Stomach (tissue), 8 donors: ENCODE measurements at regions not wholly inside any gene's neighbourhood (a gene's known extent, or its start where the extent isn't known, plus 50 kb on each side); places are given as distances from the start of the nearest gene placed in this dataset.

Source experiments
- DNase-seq, 2 donors: peaks; one replicate each; pipeline versions ENCODE4 v3.0.0 to v3.0.0-alpha.2; 2013 to 2019
- H3K27ac ChIP-seq, 5 donors: fragments of 200-600 bp in 4 of 5; sonication (generic) in 4 of 5; one replicate each; pipeline ENCODE4 v1.5.1; 2013 to 2019; ENCODE audit warnings: mild to moderate bottlenecking in 1 of 5, moderate library complexity in 1 of 5
- H3K27me3 ChIP-seq, 3 donors: fragments of 200-600 bp; sonication (generic); one replicate each; pipeline ENCODE4 v1.5.1; 2017 to 2019; ENCODE audit warnings: mixed run types in 1 of 3
- H3K36me3 ChIP-seq, 4 donors: fragments of 200-600 bp; sonication (generic); 1 replicate in 3 of 4; 2 replicates in 1 of 4; pipeline ENCODE4 v1.5.1; 2016 to 2019
- H3K4me1 ChIP-seq, 4 donors: fragments of 200-600 bp; sonication (generic); one replicate each; pipeline ENCODE4 v1.5.1; 2016 to 2019
- H3K4me3 ChIP-seq, 4 donors: fragments of 200-600 bp; sonication (generic) in 3 of 4; one replicate each; pipeline ENCODE4 v1.5.1; 2016 to 2019; ENCODE audit warnings: mild to moderate bottlenecking in 1 of 4
- H3K9me3 ChIP-seq, 4 donors: fragments of 200-600 bp; sonication (generic); one replicate each; pipeline ENCODE4 v1.5.1; 2016 to 2019
- CTCF ChIP-seq, 7 experiments: fragments of 450-650 bp in 4 of 7; fragments of 200-600 bp in 3 of 7; sonication (generic) in 3 of 7; IDR thresholded peaks; one replicate each; pipeline ENCODE4 v1.5.1; 2016 to 2019; ENCODE audit warnings: antibody characterized with exemption in 7 of 7, control low read depth in 2 of 7, mild to moderate bottlenecking in 1 of 7
- EP300 ChIP-seq: sonication (generic); formaldehyde crosslinking; IDR thresholded peaks from one replicate; pipeline ENCODE4 v1.6.1; 2017; ENCODE audit warnings: antibody characterized with exemption
- POLR2A ChIP-seq, 4 donors: fragments of 450-650 bp; IDR thresholded peaks; one replicate each; pipeline ENCODE4 v1.6.1; 2016; ENCODE audit warnings: antibody characterized with exemption in 4 of 4, control low read depth in 2 of 4, mild to moderate bottlenecking in 1 of 4, moderate library complexity in 1 of 4
- POLR2AphosphoS5 ChIP-seq, 3 donors: sonication (generic); formaldehyde crosslinking; IDR thresholded peaks; one replicate each; pipeline ENCODE4 v1.6.1; 2016; ENCODE audit warnings: antibody characterized with exemption in 3 of 3
- WGBS, 5 donors: extraction: QIAGEN DNeasy Blood & Tissue Kit in 3 of 5; methylation state at CpG; one replicate each; pipeline versions ENCODE4 v1.1.5 to v1.1.7; 2013 to 2018; 5-methylcytosine and 5-hydroxymethylcytosine counted together
- intact Hi-C: fragments of 100-400 bp; cut with DNase I; formaldehyde crosslinking; loops from one replicate; pipeline ENCODE4 v1.15.1; 2023; ENCODE audit warnings: low total_unique reads
- donor health status: healthy with polysubstance abuse.
- donor health status: Bipolar disorder and iron deficiency.
- donor health status: healthy.

GRCh38 chr7:152513861-152514770, 78.3 kb upstream of the KMT2C start:
- Histone ChIP-seq H3K27ac (no peak overlapping the region), H3K4me1 (no peaks in the 10 kb centered on the region), H3K27me3 (peaks cover 0 to 3% (median 0%) of the 10 kb centered on the region in 3 donors), H3K36me3 (no peaks in the 10 kb centered on the region), H3K9me3 (peaks cover 0 to 6% (median 2%) of the 10 kb centered on the region in 4 donors), H3K4me3 (no peak overlapping the region)
- intact Hi-C loops: no loop called here
- no peak for TF ChIP-seq POLR2A (IDR thresholded peaks at IDR 0.05)
- no peak for TF ChIP-seq POLR2AphosphoS5 (IDR thresholded peaks at IDR 0.05)
- no peak for TF ChIP-seq EP300
- TF ChIP-seq CTCF (IDR thresholded peaks at IDR 0.05): no peak
- WGBS, 5 donors: 63 to 73% (median 66%) methylated on average over 20 of the region's 20 CpGs
- peak in 1 of 2 donors; percentile 28 for DNase-seq

DNA sequence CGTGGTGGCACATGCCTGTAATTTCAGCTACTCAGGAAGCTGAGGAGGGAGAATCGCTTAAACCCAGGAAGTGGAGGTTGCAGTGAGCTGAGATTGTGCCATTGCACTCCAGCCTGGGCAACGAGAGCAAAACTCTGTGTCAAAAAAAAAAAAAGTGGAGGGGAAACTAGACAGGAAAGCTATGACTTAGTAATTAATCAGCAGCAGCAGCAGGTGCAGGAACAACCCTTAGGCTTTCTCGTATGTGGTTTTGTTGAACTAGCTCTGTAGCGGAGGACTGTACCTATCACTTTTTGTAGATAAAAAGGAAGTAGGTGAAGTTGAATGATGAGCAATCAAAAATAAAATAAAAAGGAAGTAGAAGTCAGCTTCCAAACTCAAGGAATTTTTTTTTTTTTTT, 76.9 kb upstream of the KMT2C start:
- intact Hi-C loops: no loop called here
- Histone ChIP-seq H3K27me3 (peaks cover 0 to 3% (median 0%) of the 10 kb centered on the region in 3 donors), H3K27ac (no peak overlapping the region), H3K9me3 (no peaks in the 10 kb centered on the region), H3K4me1 (no peaks in the 10 kb centered on the region), H3K36me3 (no peaks in the 10 kb centered on the region), H3K4me3 (no peak overlapping the region)
- WGBS, 5 donors: 44 to 69% (median 62%) methylated on average over 5 of the region's 5 CpGs
- TF ChIP-seq POLR2AphosphoS5 (IDR thresholded peaks at IDR 0.05): no peak
- TF ChIP-seq CTCF (IDR thresholded peaks at IDR 0.05): no peak
- no peak for TF ChIP-seq POLR2A (IDR thresholded peaks at IDR 0.05)
- no peak for TF ChIP-seq EP300
- peak in 1 of 2 donors; percentile 16 for DNase-seq

- H3K9me3 ChIP-seq: no peaks in the 10 kb centered on the region
- no peaks in the 10 kb centered on the region for H3K36me3 ChIP-seq
- WGBS, 5 donors: 78 to 89% (median 85%) methylated on average over 5 of the region's 5 CpGs
- H3K4me1 ChIP-seq: no peaks in the 10 kb centered on the region
- peaks cover 0 to 3% (median 0%) of the 10 kb centered on the region in 3 donors for H3K27me3 ChIP-seq
- no peak for TF ChIP-seq POLR2A (IDR thresholded peaks at IDR 0.05)
- TF ChIP-seq EP300: no peak
- TF ChIP-seq CTCF (IDR thresholded peaks at IDR 0.05): no peak
- no peak overlapping the region for H3K27ac ChIP-seq
- intact Hi-C loops: no loop called here
- no peak for DNase-seq
- no peak overlapping the region for H3K4me3 ChIP-seq
Observed at GRCh38 chr7:152511736-152512135, 75.9 kb upstream of the KMT2C start.

GRCh38 chr7:152508701-152509100, 72.9 kb upstream of the KMT2C start:
- Histone ChIP-seq H3K4me1 (peaks cover 0 to 3% (median 0%) of the 10 kb centered on the region in 4 donors), H3K27me3 (no peaks in the 10 kb centered on the region), H3K9me3 (no peaks in the 10 kb centered on the region), H3K36me3 (no peaks in the 10 kb centered on the region), H3K27ac (no peak overlapping the region), H3K4me3 (no peak overlapping the region)
- TF ChIP-seq POLR2A (IDR thresholded peaks at IDR 0.05) (no peak), EP300 (no peak), POLR2AphosphoS5 (IDR thresholded peaks at IDR 0.05) (no peak), CTCF (IDR thresholded peaks at IDR 0.05) (no peak)
- intact Hi-C loops: no loop called here
- DNase-seq: no peak
